ENCODE measurements at regions not wholly inside any gene's neighbourhood (a gene's known extent, or its start where the extent isn't known, plus 50 kb on each side); places are given as distances from the start of the nearest gene placed in this dataset.

GRCh38 chr1:170219163-170219562, 73.4 kb downstream of the NTMT2 start:
- no peak for DNase-seq

- no peak for DNase-seq
These were observed 75.3 kb downstream of the NTMT2 start for GRCh38 chr1:170221031-170221430.

- DNase-seq: no peak
These were observed 75.7 kb downstream of the NTMT2 start for GRCh38 chr1:170221495-170221894.

- DNase-seq: no peak
These were observed 78.7 kb downstream of the NTMT2 start for GRCh38 chr1:170224469-170224868.

- no peak for DNase-seq
These were observed 80.2 kb downstream of the NTMT2 start for GRCh38 chr1:170225781-170226530.

- no peak for DNase-seq
These were observed 81.0 kb downstream of the NTMT2 start for GRCh38 chr1:170226767-170227166.

- DNase-seq: no peak
These were observed 84.6 kb downstream of the NTMT2 start for GRCh38 chr1:170230323-170230722.

GRCh38 chr1:170231662-170232061, 85.9 kb downstream of the NTMT2 start:
- DNase-seq: no peak

- no peak for DNase-seq
These were observed 93.1 kb downstream of the NTMT2 start for GRCh38 chr1:170238704-170239391.

- DNase-seq: no peak
These were observed 93.7 kb downstream of the NTMT2 start for GRCh38 chr1:170239445-170239844.

- no peak for DNase-seq
These were observed 94.7 kb downstream of the NTMT2 start for GRCh38 chr1:170240409-170240808.

- DNase-seq: no peak
These were observed 95.6 kb downstream of the NTMT2 start for GRCh38 chr1:170241266-170241851.

- no peak for DNase-seq
These were observed 102.2 kb downstream of the NTMT2 start for GRCh38 chr1:170247751-170248521.

GRCh38 chr1:170250531-170251276, 104.9 kb downstream of the NTMT2 start:
- DNase-seq: no peak

GRCh38 chr1:170252851-170253579, 107.3 kb downstream of the NTMT2 start:
- DNase-seq: no peak

- DNase-seq: no peak
These were observed 108.6 kb downstream of the NTMT2 start for GRCh38 chr1:170254371-170254770.

- DNase-seq: no peak
These were observed 115.9 kb downstream of the NTMT2 start for GRCh38 chr1:170261669-170262068.

- DNase-seq: no peak
These were observed 116.6 kb downstream of the NTMT2 start for GRCh38 chr1:170262276-170262939.

GRCh38 chr1:170265234-170265633, 119.5 kb downstream of the NTMT2 start:
- DNase-seq: no peak

GRCh38 chr1:170267317-170267716, 121.6 kb downstream of the NTMT2 start:
- DNase-seq: no peak

- no peak for DNase-seq
These were observed 125.8 kb downstream of the NTMT2 start for GRCh38 chr1:170271430-170272161.

Measured in hematopoietic multipotent progenitor cell treated with erythropoietin and hydrocortisone succinate and interleukin-3 and kit ligand, for 8 days (in vitro differentiated cells).